GM06990 (cell line): ENCODE measurements at regions not wholly inside any gene's neighbourhood (a gene's known extent, or its start where the extent isn't known, plus 50 kb on each side); places are given as distances from the start of the nearest gene placed in this dataset.

ENCODE experiments used
- DNase-seq: peaks from one replicate; pipeline ENCODE4 v3.0.0-alpha.2; 2011; ENCODE audit not compliant: insufficient read length; ENCODE audit errors: extremely low read depth
- H3K27me3 ChIP-seq: replicated peaks from 2 replicates; pipeline ENCODE4 v1.6.0; 2011; ENCODE audit warnings: low read length; ENCODE audit not compliant: control insufficient read depth, insufficient read depth
- H3K36me3 ChIP-seq: 2 replicates; pipeline ENCODE4 v1.5.1; 2011; ENCODE audit warnings: low read length; ENCODE audit not compliant: control insufficient read depth, insufficient read depth
- H3K4me3 ChIP-seq: replicated peaks from 2 replicates; pipeline ENCODE4 v1.5.1; 2011; ENCODE audit warnings: low read depth, mild to moderate bottlenecking, control low read depth, low read length
- CTCF ChIP-seq: IDR thresholded peaks from 2 replicates; pipeline ENCODE4 v1.5.1; 2011; ENCODE audit warnings: low read length, control low read depth, mild to moderate bottlenecking, inconsistent platforms; ENCODE audit not compliant: insufficient read depth, poor library complexity, severe bottlenecking

GRCh38 chr3:105260385-105260784, 106.3 kb upstream of the ALCAM start:
- H3K36me3 ChIP-seq = no peaks in the 10 kb centered on the region
- DNase-seq = no peak
- no peak overlapping the region for H3K4me3 ChIP-seq
- no peak for TF ChIP-seq CTCF
- H3K27me3 ChIP-seq = no peaks in the 10 kb centered on the region

GRCh38 chr3:105274536-105274935, 92.2 kb upstream of the ALCAM start:
- TF ChIP-seq CTCF = no peak
- no peaks in the 10 kb centered on the region for H3K27me3 ChIP-seq
- H3K36me3 ChIP-seq = no peaks in the 10 kb centered on the region
- H3K4me3 ChIP-seq = no peak overlapping the region
- DNase-seq = no peak

- H3K4me3 ChIP-seq = no peak overlapping the region
- DNase-seq = no peak
- no peak for TF ChIP-seq CTCF
- H3K36me3 ChIP-seq = no peaks in the 10 kb centered on the region
- no peaks in the 10 kb centered on the region for H3K27me3 ChIP-seq
These were observed 91.8 kb upstream of the ALCAM start for GRCh38 chr3:105274958-105275357.

- no peak for TF ChIP-seq CTCF
- Histone ChIP-seq H3K4me3 (no peak overlapping the region), H3K27me3 (no peaks in the 10 kb centered on the region), H3K36me3 (no peaks in the 10 kb centered on the region)
- DNase-seq = no peak
These were observed 89.1 kb upstream of the ALCAM start for GRCh38 chr3:105277656-105278055.

- Histone ChIP-seq H3K4me3 (no peak overlapping the region), H3K36me3 (no peaks in the 10 kb centered on the region), H3K27me3 (no peaks in the 10 kb centered on the region)
- no peak for DNase-seq
- no peak for TF ChIP-seq CTCF
These were observed 88.0 kb upstream of the ALCAM start for GRCh38 chr3:105278688-105279087.

GRCh38 chr3:105281989-105282388, 84.7 kb upstream of the ALCAM start:
- Histone ChIP-seq H3K4me3 (no peak overlapping the region), H3K36me3 (no peaks in the 10 kb centered on the region), H3K27me3 (no peaks in the 10 kb centered on the region)
- no peak for DNase-seq
- TF ChIP-seq CTCF = no peak
